Myocyte (in vitro differentiated cells): ENCODE measurements at regions not wholly inside any gene's neighbourhood (a gene's known extent, or its start where the extent isn't known, plus 50 kb on each side); places are given as distances from the start of the nearest gene placed in this dataset.

ENCODE experiments used
- DNase-seq: peaks from one replicate; pipeline ENCODE4 v3.0.0-alpha.2; 2012; ENCODE audit warnings: low read depth

- no peak for DNase-seq
Measured at GRCh38 chr4:140316799-140317198, 56.6 kb upstream of the SCOC start.

DNA sequence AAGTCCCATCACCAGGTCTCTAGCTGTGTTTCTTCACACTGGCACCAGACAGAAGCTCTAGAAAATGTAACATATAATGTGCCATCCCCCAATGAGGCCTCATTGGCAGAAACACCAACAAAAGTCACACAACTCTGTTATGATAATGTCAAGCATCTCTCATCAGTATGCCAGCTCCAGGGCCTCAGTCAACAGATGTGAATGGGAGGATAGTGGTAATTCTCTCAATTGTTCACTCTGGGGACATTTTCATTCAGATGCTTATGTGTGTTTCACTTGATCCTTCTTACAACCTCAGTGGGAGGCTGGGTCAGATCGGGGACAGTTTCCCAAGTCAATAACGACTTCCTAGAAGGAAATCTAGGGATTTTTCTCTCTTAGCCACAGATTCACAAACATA is 57.5 kb upstream of the SCOC start:
- DNase-seq, result no peak

DNA sequence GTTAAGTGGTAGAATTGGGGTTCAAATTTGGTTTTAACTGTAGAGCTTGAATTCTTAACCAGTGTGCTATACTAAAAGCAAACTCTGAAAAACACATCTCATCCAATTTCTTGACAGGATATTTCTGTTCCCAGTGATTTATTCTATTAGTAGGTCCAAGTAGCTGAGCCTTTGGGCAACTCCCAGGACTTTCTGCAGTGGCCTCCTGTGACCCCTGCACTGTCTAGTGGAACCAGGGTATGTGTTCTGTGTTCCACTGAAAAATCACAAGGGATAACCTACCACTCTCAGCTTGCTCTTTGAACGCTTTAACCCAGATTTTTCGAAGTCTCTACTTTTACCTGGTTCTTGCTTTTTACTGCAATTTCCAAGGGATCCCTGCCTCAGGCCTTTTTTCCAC is 58.0 kb upstream of the SCOC start:
- no peak for DNase-seq

GRCh38 chr4:140315019-140315418 is 58.4 kb upstream of the SCOC start:
- no peak for DNase-seq

GRCh38 chr4:140312100-140312499 is 61.3 kb upstream of the SCOC start:
- DNase-seq, result no peak

DNA sequence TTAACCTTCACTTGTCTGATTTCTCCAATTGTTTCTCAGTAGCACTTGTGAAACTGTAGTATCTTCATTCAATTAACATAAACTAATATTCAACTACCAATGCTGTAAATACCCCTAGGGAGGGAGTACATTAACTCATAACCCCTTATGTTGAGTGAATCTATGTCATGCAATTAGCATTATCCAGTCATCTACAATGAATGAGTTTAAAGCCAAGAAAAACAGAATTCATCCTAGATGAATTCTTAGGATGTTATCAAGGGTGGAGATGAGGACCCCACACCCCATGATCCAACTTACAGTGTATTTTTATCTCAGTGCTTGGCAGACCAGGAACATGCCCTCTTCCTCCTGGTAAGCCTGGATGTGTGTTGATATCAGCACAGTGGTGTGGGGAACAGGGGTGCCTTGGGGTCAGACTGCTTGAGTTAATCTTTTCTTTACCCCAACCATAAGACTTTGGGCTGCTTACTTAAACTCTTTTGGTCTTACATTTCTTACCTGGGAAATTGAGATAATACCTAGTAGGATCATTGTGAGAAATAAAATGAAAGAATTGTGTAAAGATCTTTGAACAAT is 62.1 kb upstream of the SCOC start:
- no peak for DNase-seq

DNA sequence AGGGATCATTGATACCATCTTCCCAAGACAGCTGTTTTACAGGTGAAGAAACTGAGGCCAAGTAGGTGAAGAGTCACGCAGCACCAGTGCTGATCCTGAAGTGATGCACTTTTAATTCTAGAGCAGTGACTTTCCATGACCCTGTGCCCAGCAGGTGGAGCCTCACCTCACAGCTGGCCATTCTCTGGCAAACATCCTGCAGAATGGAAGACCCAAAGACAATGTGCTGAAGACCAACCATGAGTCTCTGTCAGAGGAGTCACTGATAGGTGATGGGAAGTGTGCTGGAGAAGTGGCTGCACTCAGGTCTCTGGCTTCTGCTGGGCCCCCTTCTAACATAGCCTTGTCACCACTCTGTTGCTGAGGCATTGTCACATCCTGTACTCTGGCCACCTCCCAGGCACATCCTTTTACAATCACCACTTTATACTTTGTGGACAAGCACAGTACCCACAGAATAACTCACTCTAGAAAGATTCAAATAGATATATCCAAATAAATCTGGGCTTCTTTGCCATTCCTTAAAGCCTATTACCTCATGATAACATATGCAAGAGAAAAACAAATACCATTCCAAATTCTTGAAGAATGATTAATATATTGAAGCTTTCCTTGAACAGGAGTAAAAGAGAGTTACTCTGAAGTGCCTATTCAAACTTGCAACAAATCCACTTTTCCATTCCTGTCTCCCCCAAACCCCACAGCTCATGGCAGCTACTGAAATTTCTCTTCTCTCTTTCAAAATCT is 64.1 kb upstream of the SCOC start:
- no peak for DNase-seq

- DNase-seq, result peak; percentile 93
Measured at GRCh38 chr4:140308366-140309123, 64.9 kb upstream of the SCOC start.

DNA sequence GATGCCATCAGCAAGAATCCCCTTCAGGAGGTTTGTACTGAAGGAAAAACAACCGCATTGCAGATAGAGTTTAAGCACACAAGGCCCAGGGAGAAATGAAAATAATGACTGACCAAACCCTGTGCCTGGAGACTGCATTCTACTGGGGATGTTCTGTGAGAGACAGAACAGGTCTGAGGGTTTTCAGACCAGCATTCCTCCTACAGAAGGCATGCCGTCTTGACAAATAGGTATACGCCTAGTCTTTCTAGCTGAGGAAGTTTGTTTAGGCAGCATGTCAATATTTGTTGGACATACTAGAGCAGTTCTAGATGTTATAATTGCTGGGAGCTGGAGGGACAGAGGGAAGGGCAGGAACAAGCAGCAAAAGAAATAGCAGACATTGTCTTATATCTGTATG is 68.4 kb upstream of the SCOC start:
- DNase-seq, result no peak

DNA sequence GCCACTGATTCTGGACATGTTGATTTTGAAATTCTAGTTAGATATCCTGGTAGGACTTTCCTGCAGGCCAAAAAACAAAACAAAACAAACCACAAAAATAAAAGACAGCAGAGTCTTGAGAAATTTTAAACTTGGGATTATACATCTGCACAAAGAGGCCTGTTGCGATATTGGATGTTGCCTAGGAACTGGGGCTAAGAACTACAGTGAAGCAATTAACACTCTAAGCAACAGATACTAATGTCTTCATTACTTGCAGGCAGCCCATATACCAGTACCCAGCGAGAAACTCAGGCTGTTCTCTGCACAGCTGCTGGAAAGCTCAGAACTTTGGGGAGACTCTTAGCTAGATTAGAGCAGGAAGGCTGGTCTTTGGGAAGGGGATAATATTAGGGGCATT is 69.1 kb upstream of the SCOC start:
- no peak for DNase-seq

- DNase-seq, result no peak
Measured at GRCh38 chr4:140302151-140302859, 71.1 kb upstream of the SCOC start.

- DNase-seq, result peak; percentile 27
Measured at GRCh38 chr4:140300271-140300970, 73.0 kb upstream of the SCOC start.

DNA sequence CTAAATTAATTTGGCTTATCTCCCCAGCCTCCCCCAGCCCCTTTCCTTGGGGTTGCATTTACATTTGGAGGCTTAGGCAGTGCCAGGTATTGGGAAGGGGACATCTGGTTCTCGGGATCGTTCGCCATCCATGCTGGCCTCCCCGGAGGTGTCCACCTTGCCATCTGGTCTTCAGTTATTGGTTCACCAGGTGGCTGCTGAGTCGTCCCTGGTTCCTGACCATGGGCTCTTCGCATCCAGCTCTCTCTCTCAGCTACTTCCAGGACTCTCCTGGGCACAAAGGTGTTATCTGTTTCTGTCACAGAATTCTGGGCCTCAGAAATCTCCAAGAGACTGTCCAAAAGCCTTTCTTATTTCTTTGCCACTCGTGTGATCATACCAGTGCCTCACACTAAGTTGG is 75.4 kb upstream of the SCOC start:
- DNase-seq, result no peak

DNA sequence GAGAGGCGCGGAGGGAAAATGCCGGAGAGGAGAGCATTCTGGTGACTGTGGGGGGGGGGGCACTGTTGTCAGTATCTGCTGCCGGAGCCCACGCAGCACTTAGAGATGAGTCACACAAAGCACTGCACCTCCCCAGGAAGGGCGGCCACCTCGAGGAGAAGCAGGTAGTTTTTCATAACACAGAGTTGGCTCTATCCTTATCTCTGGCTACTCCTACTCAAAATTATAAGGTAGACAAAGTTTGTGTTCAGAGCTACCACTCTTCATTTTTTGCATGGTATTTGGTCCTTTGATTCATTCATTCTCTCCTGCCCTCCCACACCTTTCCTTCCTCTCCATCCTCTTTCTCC is 76.2 kb upstream of the SCOC start:
- DNase-seq, result no peak

- DNase-seq, result peak; percentile 84
Measured at GRCh38 chr4:140296335-140297220, 76.9 kb upstream of the SCOC start.

DNA sequence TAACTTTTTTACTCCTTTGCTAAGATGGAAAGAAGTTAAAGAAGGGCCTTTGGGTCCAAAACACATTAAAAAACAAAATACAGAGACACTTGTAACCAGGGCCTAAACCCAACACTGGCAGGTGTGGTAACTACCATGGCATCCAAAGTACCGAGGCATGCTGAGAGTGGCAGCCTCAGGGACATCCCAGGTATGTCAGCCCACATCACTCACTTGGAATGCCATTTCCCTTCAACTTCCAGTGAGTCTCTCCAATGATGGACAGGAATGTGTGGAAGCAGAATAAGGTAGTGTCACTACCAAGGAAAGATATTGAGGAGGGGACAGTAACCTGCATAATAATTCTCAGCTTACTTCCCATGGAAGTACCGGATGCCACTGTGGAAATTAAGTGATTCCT is 79.5 kb upstream of the SCOC start:
- no peak for DNase-seq

DNA sequence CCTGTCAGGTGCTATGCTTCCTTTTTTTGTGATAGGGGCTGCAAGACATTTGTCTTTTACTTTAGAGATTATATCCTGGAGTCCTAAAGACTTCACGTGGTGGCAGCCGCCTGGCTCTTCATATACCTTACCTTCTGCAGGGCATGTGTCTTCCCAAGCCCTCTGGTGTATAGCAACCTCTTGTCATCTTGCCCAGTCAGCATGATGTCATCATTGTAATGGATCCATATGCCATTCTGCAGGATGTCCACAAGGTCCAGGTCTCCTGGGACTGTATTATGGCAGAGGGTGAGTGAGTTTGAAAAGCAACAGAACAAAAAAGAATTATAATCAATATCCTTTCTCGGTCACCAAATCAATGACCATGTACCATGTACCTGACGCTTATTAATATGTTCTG is 82.2 kb upstream of the SCOC start:
- no peak for DNase-seq

GRCh38 chr4:140289486-140289885 is 84.0 kb upstream of the SCOC start:
- DNase-seq, result no peak

- peak; percentile 22 for DNase-seq
Measured at GRCh38 chr4:140286456-140286855, 87.0 kb upstream of the SCOC start.

GRCh38 chr4:140284456-140284855 is 89.0 kb upstream of the SCOC start:
- DNase-seq, result no peak
